ENCODE measurements at regions not wholly inside any gene's neighbourhood (a gene's known extent, or its start where the extent isn't known, plus 50 kb on each side); places are given as distances from the start of the nearest gene placed in this dataset.

DNA sequence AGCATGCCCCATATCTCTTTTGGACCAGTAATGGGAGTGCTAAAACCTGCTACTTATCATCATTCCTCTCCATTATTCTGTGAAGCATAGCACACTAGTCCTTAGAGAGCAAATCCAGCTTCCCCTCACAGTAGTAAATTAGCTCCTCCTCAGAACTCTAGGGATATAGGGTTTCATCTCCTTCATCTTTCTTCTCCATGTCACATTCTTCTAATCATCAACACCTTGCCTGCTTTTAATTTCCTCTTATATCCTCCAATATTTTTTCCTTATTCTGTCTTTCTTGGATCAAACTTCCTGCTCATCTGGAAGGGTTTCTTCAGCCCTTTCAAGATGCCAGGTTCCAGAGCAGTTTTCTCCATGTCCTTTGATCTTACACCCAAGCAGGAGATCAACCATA is 321.4 kb upstream of the ACVR2A start:
- no peak for DNase-seq (ENCODE audit: low read depth in 1 of 2, low spot score in 1 of 2)
- no peak overlapping the region for H3K27ac ChIP-seq (replicated peaks)
- no peak overlapping the region for H3K4me3 ChIP-seq (replicated peaks; ENCODE audit: insufficient read depth, low read length)
- TF ChIP-seq, protein P1, sequence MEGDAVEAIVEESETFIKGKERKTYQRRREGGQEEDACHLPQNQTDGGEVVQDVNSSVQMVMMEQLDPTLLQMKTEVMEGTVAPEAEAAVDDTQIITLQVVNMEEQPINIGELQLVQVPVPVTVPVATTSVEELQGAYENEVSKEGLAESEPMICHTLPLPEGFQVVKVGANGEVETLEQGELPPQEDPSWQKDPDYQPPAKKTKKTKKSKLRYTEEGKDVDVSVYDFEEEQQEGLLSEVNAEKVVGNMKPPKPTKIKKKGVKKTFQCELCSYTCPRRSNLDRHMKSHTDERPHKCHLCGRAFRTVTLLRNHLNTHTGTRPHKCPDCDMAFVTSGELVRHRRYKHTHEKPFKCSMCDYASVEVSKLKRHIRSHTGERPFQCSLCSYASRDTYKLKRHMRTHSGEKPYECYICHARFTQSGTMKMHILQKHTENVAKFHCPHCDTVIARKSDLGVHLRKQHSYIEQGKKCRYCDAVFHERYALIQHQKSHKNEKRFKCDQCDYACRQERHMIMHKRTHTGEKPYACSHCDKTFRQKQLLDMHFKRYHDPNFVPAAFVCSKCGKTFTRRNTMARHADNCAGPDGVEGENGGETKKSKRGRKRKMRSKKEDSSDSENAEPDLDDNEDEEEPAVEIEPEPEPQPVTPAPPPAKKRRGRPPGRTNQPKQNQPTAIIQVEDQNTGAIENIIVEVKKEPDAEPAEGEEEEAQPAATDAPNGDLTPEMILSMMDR (IDR thresholded peaks at IDR 0.05; ENCODE audit: insufficient read depth, low read length): no peak
- TF ChIP-seq POLR2AphosphoS5 (IDR thresholded peaks at IDR 0.05; ENCODE audit: low read depth) (no peak), GABPA (IDR thresholded peaks at IDR 0.05; ENCODE audit: low read depth) (no peak), SPI1 (IDR thresholded peaks at IDR 0.05; ENCODE audit: borderline replicate concordance, low read depth) (no peak)
- TF ChIP-seq, protein P2, sequence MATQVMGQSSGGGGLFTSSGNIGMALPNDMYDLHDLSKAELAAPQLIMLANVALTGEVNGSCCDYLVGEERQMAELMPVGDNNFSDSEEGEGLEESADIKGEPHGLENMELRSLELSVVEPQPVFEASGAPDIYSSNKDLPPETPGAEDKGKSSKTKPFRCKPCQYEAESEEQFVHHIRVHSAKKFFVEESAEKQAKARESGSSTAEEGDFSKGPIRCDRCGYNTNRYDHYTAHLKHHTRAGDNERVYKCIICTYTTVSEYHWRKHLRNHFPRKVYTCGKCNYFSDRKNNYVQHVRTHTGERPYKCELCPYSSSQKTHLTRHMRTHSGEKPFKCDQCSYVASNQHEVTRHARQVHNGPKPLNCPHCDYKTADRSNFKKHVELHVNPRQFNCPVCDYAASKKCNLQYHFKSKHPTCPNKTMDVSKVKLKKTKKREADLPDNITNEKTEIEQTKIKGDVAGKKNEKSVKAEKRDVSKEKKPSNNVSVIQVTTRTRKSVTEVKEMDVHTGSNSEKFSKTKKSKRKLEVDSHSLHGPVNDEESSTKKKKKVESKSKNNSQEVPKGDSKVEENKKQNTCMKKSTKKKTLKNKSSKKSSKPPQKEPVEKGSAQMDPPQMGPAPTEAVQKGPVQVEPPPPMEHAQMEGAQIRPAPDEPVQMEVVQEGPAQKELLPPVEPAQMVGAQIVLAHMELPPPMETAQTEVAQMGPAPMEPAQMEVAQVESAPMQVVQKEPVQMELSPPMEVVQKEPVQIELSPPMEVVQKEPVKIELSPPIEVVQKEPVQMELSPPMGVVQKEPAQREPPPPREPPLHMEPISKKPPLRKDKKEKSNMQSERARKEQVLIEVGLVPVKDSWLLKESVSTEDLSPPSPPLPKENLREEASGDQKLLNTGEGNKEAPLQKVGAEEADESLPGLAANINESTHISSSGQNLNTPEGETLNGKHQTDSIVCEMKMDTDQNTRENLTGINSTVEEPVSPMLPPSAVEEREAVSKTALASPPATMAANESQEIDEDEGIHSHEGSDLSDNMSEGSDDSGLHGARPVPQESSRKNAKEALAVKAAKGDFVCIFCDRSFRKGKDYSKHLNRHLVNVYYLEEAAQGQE (IDR thresholded peaks at IDR 0.05; ENCODE audit: insufficient replicate concordance, low read depth): no peak
- no peaks in the 10 kb centered on the region for H3K27me3 ChIP-seq (ENCODE audit: insufficient read depth, poor library complexity, severe bottlenecking)

DNA sequence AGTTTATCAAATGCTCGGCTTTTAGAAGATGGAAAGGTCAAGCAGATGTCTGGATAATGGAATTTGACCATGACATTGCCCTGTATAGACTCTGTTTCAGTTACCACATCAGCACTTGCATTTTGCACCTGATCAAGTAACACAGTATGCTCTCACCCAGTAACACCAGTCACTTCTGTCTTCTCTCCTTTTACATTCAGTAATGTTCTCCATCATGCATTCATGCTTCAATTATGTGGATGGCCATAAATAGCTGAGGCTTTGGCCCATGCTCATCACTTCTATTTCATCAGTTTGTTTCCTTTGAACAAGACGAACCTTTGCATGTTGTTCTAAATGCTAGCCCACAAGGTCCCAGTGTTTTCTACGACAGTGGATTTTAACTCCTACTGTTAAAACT is 322.9 kb upstream of the ACVR2A start:
- Histone ChIP-seq H3K27me3 (ENCODE audit: insufficient read depth, poor library complexity, severe bottlenecking) (no peaks in the 10 kb centered on the region), H3K4me3 (replicated peaks; ENCODE audit: insufficient read depth, low read length) (no peak overlapping the region), H3K27ac (replicated peaks) (no peak overlapping the region)
- TF ChIP-seq, protein P1 (IDR thresholded peaks at IDR 0.05; ENCODE audit: insufficient read depth, low read length): no peak
- TF ChIP-seq SPI1 (IDR thresholded peaks at IDR 0.05; ENCODE audit: borderline replicate concordance, low read depth): no peak
- TF ChIP-seq POLR2AphosphoS5 (IDR thresholded peaks at IDR 0.05; ENCODE audit: low read depth): no peak
- TF ChIP-seq GABPA (IDR thresholded peaks at IDR 0.05; ENCODE audit: low read depth): no peak
- TF ChIP-seq, protein P2 (IDR thresholded peaks at IDR 0.05; ENCODE audit: insufficient replicate concordance, low read depth): no peak
- no peak for DNase-seq (ENCODE audit: low read depth in 1 of 2, low spot score in 1 of 2)

DNA sequence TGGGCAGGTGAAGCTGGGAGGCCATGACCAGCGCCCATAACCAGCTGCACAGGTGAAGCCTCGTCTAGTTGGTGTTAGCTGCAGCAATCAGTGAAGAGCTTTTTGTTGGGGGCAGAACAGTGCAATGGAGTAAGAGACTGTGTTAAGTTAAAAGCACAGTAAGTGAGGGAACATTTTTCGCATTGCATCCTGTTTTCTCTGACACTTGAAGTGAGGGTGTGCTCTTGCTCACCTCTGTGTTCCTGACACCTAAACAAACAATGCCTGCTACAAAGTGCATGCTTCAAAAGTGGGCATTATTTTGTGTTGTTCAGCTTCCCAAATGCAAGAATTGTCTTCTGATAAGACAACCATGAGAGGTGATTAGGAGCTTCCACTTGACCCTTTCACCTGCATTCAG is 324.0 kb upstream of the ACVR2A start:
- Histone ChIP-seq H3K27ac (replicated peaks) (no peak overlapping the region), H3K4me3 (replicated peaks; ENCODE audit: insufficient read depth, low read length) (no peak overlapping the region), H3K27me3 (ENCODE audit: insufficient read depth, poor library complexity, severe bottlenecking) (no peaks in the 10 kb centered on the region)
- TF ChIP-seq, protein P2 (IDR thresholded peaks at IDR 0.05; ENCODE audit: insufficient replicate concordance, low read depth): no peak
- no peak for TF ChIP-seq SPI1 (IDR thresholded peaks at IDR 0.05; ENCODE audit: borderline replicate concordance, low read depth)
- no peak for DNase-seq (ENCODE audit: low read depth in 1 of 2, low spot score in 1 of 2)

DNA sequence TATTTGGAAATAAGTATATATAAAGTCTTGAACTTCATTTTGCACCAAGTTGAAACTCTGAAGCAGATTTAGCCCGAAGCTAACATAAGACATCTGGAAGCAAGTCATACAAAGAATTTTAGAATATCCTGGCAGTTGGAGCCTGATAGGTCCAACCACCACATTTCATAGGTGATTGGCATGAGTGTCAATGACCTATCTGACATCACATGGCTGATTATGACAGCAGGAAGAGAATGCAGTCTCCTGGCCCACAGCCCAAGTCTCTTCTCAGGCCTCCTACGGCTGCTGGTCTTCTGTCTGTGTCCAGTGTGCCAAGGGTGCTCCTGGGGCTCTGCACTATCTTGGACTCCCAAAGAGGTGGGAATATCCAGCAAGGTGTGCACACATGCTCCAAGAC is 325.7 kb upstream of the ACVR2A start:
- DNase-seq (ENCODE audit: low read depth in 1 of 2, low spot score in 1 of 2): no peak
- TF ChIP-seq, protein P2 (IDR thresholded peaks at IDR 0.05; ENCODE audit: insufficient replicate concordance, low read depth): no peak
- TF ChIP-seq SPI1 (IDR thresholded peaks at IDR 0.05; ENCODE audit: borderline replicate concordance, low read depth) (no peak), GABPA (IDR thresholded peaks at IDR 0.05; ENCODE audit: low read depth) (no peak), POLR2AphosphoS5 (IDR thresholded peaks at IDR 0.05; ENCODE audit: low read depth) (no peak)
- TF ChIP-seq, protein P1 (IDR thresholded peaks at IDR 0.05; ENCODE audit: insufficient read depth, low read length): no peak
- Histone ChIP-seq H3K4me3 (replicated peaks; ENCODE audit: insufficient read depth, low read length) (no peak overlapping the region), H3K27me3 (ENCODE audit: insufficient read depth, poor library complexity, severe bottlenecking) (no peaks in the 10 kb centered on the region), H3K27ac (replicated peaks) (no peak overlapping the region)

Data from HL-60 (cell line).